ENCODE measurements at regions not wholly inside any gene's neighbourhood (a gene's known extent, or its start where the extent isn't known, plus 50 kb on each side); places are given as distances from the start of the nearest gene placed in this dataset.
"Not testable (repeated sequence)": the region's sequence is repeated elsewhere in the genome, so short reads cannot be mapped to it uniquely, and the experiment has no call there.

DNA sequence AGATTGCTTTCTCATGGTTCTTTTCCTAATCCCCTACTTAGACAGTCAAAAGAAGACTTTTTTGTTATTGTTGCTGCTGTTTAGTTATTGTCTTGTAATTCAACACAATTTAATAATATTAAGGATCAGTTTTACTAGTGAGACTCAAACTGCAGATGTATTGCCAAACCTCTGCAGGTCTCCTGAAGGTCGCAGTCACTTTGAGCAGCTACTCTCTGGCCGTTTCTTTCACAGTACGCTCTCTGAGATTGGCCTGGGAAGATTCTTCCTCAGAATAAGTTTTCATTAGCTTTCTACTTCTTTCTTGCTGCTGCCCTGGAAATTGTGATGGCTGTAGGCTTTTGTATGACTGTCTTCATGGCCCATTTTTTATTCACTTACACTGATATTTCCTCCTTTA lies 930.8 kb downstream of the QKI start:
- H3K4me3 ChIP-seq (ENCODE audit: low read length), result no peak overlapping the region
- TF ChIP-seq ZNF274 (IDR thresholded peaks at IDR 0.05; ENCODE audit: low read depth, low read length), result no peak

GRCh38 chr6:164344801-164345291 lies 930.3 kb downstream of the QKI start:
- TF ChIP-seq ZNF274 (IDR thresholded peaks at IDR 0.05; ENCODE audit: low read depth, low read length), result no peak
- no peak overlapping the region for H3K4me3 ChIP-seq (ENCODE audit: low read length)

DNA sequence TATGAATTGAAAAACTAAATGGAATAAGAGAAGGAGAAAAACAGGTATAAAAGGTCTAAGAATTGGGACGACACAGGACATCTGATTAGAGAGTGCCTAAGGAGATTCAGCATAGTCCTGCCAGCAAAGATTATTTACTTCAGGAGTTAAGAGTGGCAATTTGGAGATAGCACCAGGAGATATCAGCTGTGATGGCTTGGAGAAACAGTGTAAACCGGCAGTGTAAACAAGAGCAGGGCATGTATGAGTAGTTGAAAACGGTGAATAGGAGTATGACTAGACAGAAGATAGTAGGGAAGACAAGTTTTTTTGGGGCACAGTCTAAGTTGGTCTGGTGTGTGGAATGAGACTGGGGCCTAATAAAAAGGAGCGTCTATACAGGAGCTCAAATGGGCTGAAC lies 924.9 kb downstream of the QKI start:
- H3K4me3 ChIP-seq (ENCODE audit: low read length), result not testable (repeated sequence)

DNA sequence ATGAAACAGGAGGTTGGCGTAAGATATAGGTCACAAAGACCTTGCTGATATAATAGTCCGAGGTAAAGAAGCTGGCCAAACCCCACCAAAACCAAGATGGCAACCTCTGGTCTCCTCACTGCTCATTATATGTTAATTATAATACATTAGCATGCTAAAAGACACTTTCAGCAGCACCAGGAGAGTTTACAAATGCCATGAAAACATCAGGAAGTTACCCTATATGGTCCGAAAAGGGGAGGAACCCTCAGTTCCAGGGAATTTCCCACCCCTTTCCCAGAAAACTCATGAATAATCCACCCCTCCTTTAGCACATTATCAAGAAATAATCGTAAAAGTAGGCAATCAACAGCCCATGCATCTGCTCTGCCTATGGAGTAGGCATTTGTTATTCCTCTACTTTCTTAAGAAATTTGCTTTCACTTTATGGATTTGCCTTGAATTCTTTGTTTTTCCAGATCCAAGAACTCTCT lies 923.4 kb downstream of the QKI start:
- H3K4me3 ChIP-seq (ENCODE audit: low read length), result no peak overlapping the region
- no peak for TF ChIP-seq ZNF274 (IDR thresholded peaks at IDR 0.05; ENCODE audit: low read depth, low read length)

- no peak for TF ChIP-seq ZNF274 (IDR thresholded peaks at IDR 0.05; ENCODE audit: low read depth, low read length)
- H3K4me3 ChIP-seq (ENCODE audit: low read length), result no peak overlapping the region
These were observed 922.8 kb downstream of the QKI start for GRCh38 chr6:164337024-164337924.

DNA sequence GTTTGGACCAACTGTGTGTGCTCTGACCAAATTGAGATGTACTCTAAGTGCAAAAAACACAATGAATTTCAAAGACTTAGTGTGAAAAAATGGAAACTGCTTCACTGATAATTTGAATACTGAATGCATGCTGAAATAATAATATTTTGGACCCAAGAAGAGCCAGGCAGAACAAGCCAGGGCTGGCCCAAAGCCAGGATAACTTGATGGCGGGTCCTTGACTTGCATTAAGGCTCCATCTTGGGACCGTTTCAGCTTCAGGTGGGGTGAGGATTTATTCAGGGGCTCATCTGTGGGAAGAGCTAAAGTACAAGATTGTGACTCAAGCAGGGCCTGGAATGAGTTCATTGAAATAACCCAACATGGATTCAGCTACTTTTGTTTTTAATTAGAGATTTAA lies 921.9 kb downstream of the QKI start:
- no peak overlapping the region for H3K4me3 ChIP-seq (ENCODE audit: low read length)

DNA sequence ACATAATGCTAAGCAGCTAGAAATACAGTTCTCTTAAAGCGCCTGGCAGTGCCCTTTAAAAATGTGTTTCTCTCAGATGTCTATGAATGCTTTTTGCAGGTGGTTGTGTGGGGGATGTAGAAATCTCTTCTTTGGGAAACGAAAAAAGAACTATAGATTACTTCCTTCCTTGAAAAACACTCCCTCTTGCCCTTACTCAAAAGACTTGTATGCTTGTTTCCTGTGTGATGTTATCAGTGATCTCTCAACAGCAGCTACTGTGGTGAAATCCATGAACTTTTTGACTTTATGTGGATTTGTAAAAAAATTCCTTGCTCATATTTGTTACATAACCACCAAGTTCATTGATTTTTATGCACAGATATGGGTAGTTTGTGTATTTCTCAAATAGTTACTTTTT lies 916.5 kb downstream of the QKI start:
- no peak for TF ChIP-seq ZNF274 (IDR thresholded peaks at IDR 0.05; ENCODE audit: low read depth, low read length)
- no peak overlapping the region for H3K4me3 ChIP-seq (ENCODE audit: low read length)

More for the DNA sequence above, 921.9 kb downstream of the QKI start:
- no peak for TF ChIP-seq ZNF274 (IDR thresholded peaks at IDR 0.05; ENCODE audit: low read depth, low read length)

GRCh38 chr6:164325168-164325567 lies 910.6 kb downstream of the QKI start:
- no peak overlapping the region for H3K4me3 ChIP-seq (ENCODE audit: low read length)
- no peak for TF ChIP-seq ZNF274 (IDR thresholded peaks at IDR 0.05; ENCODE audit: low read depth, low read length)

GRCh38 chr6:164322533-164322932 lies 908.0 kb downstream of the QKI start:
- TF ChIP-seq ZNF274 (IDR thresholded peaks at IDR 0.05; ENCODE audit: low read depth, low read length), result no peak
- H3K4me3 ChIP-seq (ENCODE audit: low read length), result no peak overlapping the region

DNA sequence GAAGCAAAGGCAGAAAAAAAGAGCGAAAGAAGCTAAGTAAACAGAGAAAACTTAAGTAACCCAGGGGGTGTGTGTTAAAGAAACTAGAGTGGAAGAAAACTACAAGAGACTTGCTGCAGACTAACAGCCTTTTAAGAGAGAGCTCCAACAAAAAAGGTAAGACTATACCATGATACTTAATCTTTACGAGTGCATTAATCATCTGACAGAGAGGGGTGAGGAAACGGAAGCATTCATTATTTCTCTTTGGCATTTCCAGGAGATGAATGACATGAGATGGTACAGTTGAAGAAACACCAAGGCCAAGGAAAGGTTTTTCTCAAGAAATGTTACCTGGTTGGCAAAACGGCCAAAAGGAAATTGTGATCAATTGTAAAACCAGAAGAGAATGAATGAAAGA lies 906.8 kb downstream of the QKI start:
- no peak overlapping the region for H3K4me3 ChIP-seq (ENCODE audit: low read length)
- TF ChIP-seq ZNF274 (IDR thresholded peaks at IDR 0.05; ENCODE audit: low read depth, low read length), result no peak

GRCh38 chr6:164315376-164315775 lies 900.9 kb downstream of the QKI start:
- H3K4me3 ChIP-seq (ENCODE audit: low read length), result no peak overlapping the region

DNA sequence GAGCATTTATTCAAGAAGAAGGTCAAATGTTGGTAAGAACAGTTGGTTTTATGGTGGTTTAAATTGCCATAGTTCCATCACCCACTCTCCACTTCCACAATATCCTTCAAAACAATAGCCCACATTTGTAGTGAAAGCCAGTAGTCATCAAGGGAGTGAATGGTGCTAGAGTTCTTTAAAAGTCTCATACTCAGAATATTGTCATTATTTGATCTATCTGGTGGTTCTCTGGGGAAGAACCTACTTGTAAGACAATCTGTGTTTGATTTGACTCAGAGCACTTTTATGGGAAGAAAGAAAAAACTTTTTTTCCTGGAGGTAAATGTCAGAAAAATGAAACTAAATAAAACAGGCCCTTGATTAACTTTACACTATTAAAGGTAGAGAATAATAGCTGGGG lies 893.8 kb downstream of the QKI start:
- H3K4me3 ChIP-seq (ENCODE audit: low read length), result no peak overlapping the region
- no peak for TF ChIP-seq ZNF274 (IDR thresholded peaks at IDR 0.05; ENCODE audit: low read depth, low read length)

More at GRCh38 chr6:164315376-164315775, 900.9 kb downstream of the QKI start:
- TF ChIP-seq ZNF274 (IDR thresholded peaks at IDR 0.05; ENCODE audit: low read depth, low read length), result no peak

GRCh38 chr6:164303102-164303964 lies 888.8 kb downstream of the QKI start:
- no peak for TF ChIP-seq ZNF274 (IDR thresholded peaks at IDR 0.05; ENCODE audit: low read depth, low read length)
- no peak overlapping the region for H3K4me3 ChIP-seq (ENCODE audit: low read length)

DNA sequence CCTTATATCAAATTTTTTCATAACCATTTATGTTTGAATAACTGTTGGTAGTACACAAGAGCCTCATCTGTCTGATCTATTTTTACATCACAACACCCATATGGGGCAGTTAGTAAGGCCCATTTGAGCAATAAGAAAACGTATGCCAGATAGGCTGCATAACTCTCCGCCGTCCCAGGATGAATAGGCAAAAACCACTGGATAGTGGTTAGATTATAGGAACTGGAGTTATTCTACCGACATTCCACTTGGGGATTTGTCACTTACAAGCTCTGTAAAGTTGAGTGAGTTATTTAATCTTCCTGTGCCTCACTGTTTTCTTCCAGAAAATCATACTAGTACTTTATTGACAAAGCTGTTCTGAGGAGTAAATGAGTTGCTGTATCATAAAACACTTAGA lies 881.9 kb downstream of the QKI start:
- no peak for TF ChIP-seq ZNF274 (IDR thresholded peaks at IDR 0.05; ENCODE audit: low read depth, low read length)
- H3K4me3 ChIP-seq (ENCODE audit: low read length), result no peak overlapping the region
